GM23248 (cell line): ENCODE measurements at regions not wholly inside any gene's neighbourhood (a gene's known extent, or its start where the extent isn't known, plus 50 kb on each side); places are given as distances from the start of the nearest gene placed in this dataset.

Experiments used
- EZH2 ChIP-seq: fragments of 200-600 bp; sonication (generic); IDR thresholded peaks from 2 replicates; pipeline ENCODE4 v1.6.1; 2018; ENCODE audit warnings: antibody characterized with exemption, mild to moderate bottlenecking; ENCODE audit not compliant: insufficient read depth, poor library complexity, severe bottlenecking
- EZH2phosphoT487 ChIP-seq: fragments of 200-600 bp; sonication (generic); IDR thresholded peaks from 2 replicates; pipeline ENCODE4 v1.6.1; 2018; ENCODE audit warnings: antibody characterized with exemption, moderate library complexity, mild to moderate bottlenecking, low read depth; ENCODE audit not compliant: insufficient read depth

GRCh38 chr14:29232153-29232552 is 465.6 kb downstream of the FOXG1 start:
- TF ChIP-seq EZH2 (no peak), EZH2phosphoT487 (no peak)
